ENCODE measurements at regions not wholly inside any gene's neighbourhood (a gene's known extent, or its start where the extent isn't known, plus 50 kb on each side); places are given as distances from the start of the nearest gene placed in this dataset.
A peak's percentile ranks its signal among the peaks of the same experiment; 100 is the strongest.

GRCh38 chr3:104472221-104472620 is 894.5 kb upstream of the ALCAM start:
- H3K4me1 ChIP-seq (ENCODE audit: control insufficient read depth in 2 of 3, insufficient read depth in 2 of 3, low read depth in 1 of 3, low read length in 3 of 3), result no peaks in the 10 kb centered on the region
- no peak for FAIRE-seq

GRCh38 chr3:104474011-104474410 is 892.7 kb upstream of the ALCAM start:
- no peak overlapping the region for H3K27ac ChIP-seq (ENCODE audit: low read depth in 2 of 2, low read length in 2 of 2)
- no peaks in the 10 kb centered on the region for H3K27me3 ChIP-seq (ENCODE audit: control insufficient read depth, insufficient read depth, low read length)
- no peaks in the 10 kb centered on the region for H3K36me3 ChIP-seq (ENCODE audit: control insufficient read depth in 2 of 3, insufficient read depth in 3 of 3, low read length in 3 of 3)
- H3K9me3 ChIP-seq (ENCODE audit: control insufficient read depth in 2 of 3, insufficient read depth in 1 of 3, low read length in 3 of 3), result peaks cover 0 to 9% (median 4%) of the 10 kb centered on the region in 3 donors
- no peaks in the 10 kb centered on the region for H3K4me1 ChIP-seq (ENCODE audit: control insufficient read depth in 2 of 3, insufficient read depth in 2 of 3, low read depth in 1 of 3, low read length in 3 of 3)
- TF ChIP-seq CTCF (IDR thresholded peaks at IDR 0.05; ENCODE audit: borderline replicate concordance, extremely low read depth, insufficient read depth), result no peak
- FAIRE-seq (no peak), DNase-seq (no peak)
- no peak overlapping the region for H3K9ac ChIP-seq (ENCODE audit: low read length in 3 of 3)
- intact Hi-C loops (cut with DNase I), result no loop called here
- H3K4me3 ChIP-seq (ENCODE audit: low read length in 3 of 3), result no peak overlapping the region

More at GRCh38 chr3:104472221-104472620, 894.5 kb upstream of the ALCAM start:
- H3K4me3 ChIP-seq (ENCODE audit: low read length in 3 of 3), result no peak overlapping the region
- H3K9me3 ChIP-seq (ENCODE audit: control insufficient read depth in 2 of 3, insufficient read depth in 1 of 3, low read length in 3 of 3), result peaks cover 0 to 9% (median 4%) of the 10 kb centered on the region in 3 donors
- H3K27me3 ChIP-seq (ENCODE audit: control insufficient read depth, insufficient read depth, low read length), result no peaks in the 10 kb centered on the region
- H3K27ac ChIP-seq (ENCODE audit: low read depth in 2 of 2, low read length in 2 of 2), result no peak overlapping the region
- intact Hi-C loops (cut with DNase I), result no loop called here
- H3K36me3 ChIP-seq (ENCODE audit: control insufficient read depth in 2 of 3, insufficient read depth in 3 of 3, low read length in 3 of 3), result no peaks in the 10 kb centered on the region
- DNase-seq, result no peak
- TF ChIP-seq CTCF (IDR thresholded peaks at IDR 0.05; ENCODE audit: borderline replicate concordance, extremely low read depth, insufficient read depth), result no peak
- H3K9ac ChIP-seq (ENCODE audit: low read length in 3 of 3), result no peak overlapping the region

GRCh38 chr3:104503022-104503421 is 863.7 kb upstream of the ALCAM start:
- Histone ChIP-seq H3K4me3 (ENCODE audit: low read length in 3 of 3) (no peak overlapping the region), H3K9ac (ENCODE audit: low read length in 3 of 3) (no peak overlapping the region), H3K27ac (ENCODE audit: low read depth in 2 of 2, low read length in 2 of 2) (no peak overlapping the region), H3K36me3 (ENCODE audit: control insufficient read depth in 2 of 3, insufficient read depth in 3 of 3, low read length in 3 of 3) (no peaks in the 10 kb centered on the region), H3K27me3 (ENCODE audit: control insufficient read depth, insufficient read depth, low read length) (no peaks in the 10 kb centered on the region), H3K9me3 (ENCODE audit: control insufficient read depth in 2 of 3, insufficient read depth in 1 of 3, low read length in 3 of 3) (no peaks in the 10 kb centered on the region), H3K4me1 (ENCODE audit: control insufficient read depth in 2 of 3, insufficient read depth in 2 of 3, low read depth in 1 of 3, low read length in 3 of 3) (no peaks in the 10 kb centered on the region)
- intact Hi-C loops (cut with DNase I), result no loop called here
- DNase-seq (peak in 1 of 5 donors; percentile 56), FAIRE-seq (no peak)
- no peak for TF ChIP-seq CTCF (IDR thresholded peaks at IDR 0.05; ENCODE audit: borderline replicate concordance, extremely low read depth, insufficient read depth)
